ENCODE measurements at regions not wholly inside any gene's neighbourhood (a gene's known extent, or its start where the extent isn't known, plus 50 kb on each side); places are given as distances from the start of the nearest gene placed in this dataset.
"Not testable (repeated sequence)": the region's sequence is repeated elsewhere in the genome, so short reads cannot be mapped to it uniquely, and the experiment has no call there.

- DNase-seq, result no peak
These were observed 185.4 kb downstream of the IGLL1 start for GRCh38 chr22:23394525-23395326.

- DNase-seq, result no peak
These were observed 186.3 kb downstream of the IGLL1 start for GRCh38 chr22:23393721-23394320.

- DNase-seq, result not testable (repeated sequence)
These were observed 186.9 kb downstream of the IGLL1 start for GRCh38 chr22:23393199-23393598.

GRCh38 chr22:23392420-23393121, 187.5 kb downstream of the IGLL1 start:
- DNase-seq, result no peak

- DNase-seq, result no peak
These were observed 189.1 kb downstream of the IGLL1 start for GRCh38 chr22:23391022-23391421.

GRCh38 chr22:23389271-23390071, 190.6 kb downstream of the IGLL1 start:
- DNase-seq, result no peak

- no peak for DNase-seq
These were observed 191.6 kb downstream of the IGLL1 start for GRCh38 chr22:23388517-23388890.

- no peak for DNase-seq
These were observed 192.1 kb downstream of the IGLL1 start for GRCh38 chr22:23387827-23388516.

- DNase-seq, result no peak
These were observed 193.1 kb downstream of the IGLL1 start for GRCh38 chr22:23386822-23387580.

GRCh38 chr22:23385678-23386631, 194.1 kb downstream of the IGLL1 start:
- DNase-seq, result peak; percentile 32

- DNase-seq, result no peak
These were observed 195.0 kb downstream of the IGLL1 start for GRCh38 chr22:23384923-23385677.

- DNase-seq, result no peak
These were observed 195.7 kb downstream of the IGLL1 start for GRCh38 chr22:23384431-23384830.

- DNase-seq, result no peak
These were observed 196.4 kb downstream of the IGLL1 start for GRCh38 chr22:23383491-23384361.

GRCh38 chr22:23382428-23383218, 197.5 kb downstream of the IGLL1 start:
- no peak for DNase-seq

- no peak for DNase-seq
These were observed 198.2 kb downstream of the IGLL1 start for GRCh38 chr22:23381661-23382427.

- no peak for DNase-seq
These were observed 199.2 kb downstream of the IGLL1 start for GRCh38 chr22:23380911-23381310.

GRCh38 chr22:23380230-23380573, 199.9 kb downstream of the IGLL1 start:
- no peak for DNase-seq
